HuH-7 (cell line): ENCODE measurements at regions not wholly inside any gene's neighbourhood (a gene's known extent, or its start where the extent isn't known, plus 50 kb on each side); places are given as distances from the start of the nearest gene placed in this dataset.
"Not testable (repeated sequence)": the region's sequence is repeated elsewhere in the genome, so short reads cannot be mapped to it uniquely, and the experiment has no call there.

ENCODE experiments used
- DNase-seq: peaks from one replicate; pipeline ENCODE4 v3.0.0; 2011; ENCODE audit warnings: low spot score

DNA sequence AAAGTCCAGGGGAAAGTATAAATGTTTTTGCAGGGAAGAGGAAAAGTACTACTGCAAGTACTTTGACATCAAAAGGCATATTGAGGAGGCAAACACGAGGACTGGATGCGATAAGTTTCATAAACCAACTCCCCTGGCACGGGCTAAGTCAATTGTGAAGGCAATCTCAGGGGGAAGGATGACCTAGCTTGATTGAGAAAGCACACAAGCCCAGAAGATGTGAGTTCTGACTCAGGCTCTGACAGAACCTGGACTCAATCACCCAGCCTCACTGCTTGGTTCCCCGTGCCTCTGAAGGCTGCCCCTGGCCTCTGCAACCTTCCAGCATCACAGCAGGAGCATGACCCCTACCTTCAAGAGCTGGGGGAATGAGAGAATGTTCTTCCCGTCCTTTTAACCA lies 93.2 kb upstream of the ZNF438 start:
- DNase-seq = no peak

DNA sequence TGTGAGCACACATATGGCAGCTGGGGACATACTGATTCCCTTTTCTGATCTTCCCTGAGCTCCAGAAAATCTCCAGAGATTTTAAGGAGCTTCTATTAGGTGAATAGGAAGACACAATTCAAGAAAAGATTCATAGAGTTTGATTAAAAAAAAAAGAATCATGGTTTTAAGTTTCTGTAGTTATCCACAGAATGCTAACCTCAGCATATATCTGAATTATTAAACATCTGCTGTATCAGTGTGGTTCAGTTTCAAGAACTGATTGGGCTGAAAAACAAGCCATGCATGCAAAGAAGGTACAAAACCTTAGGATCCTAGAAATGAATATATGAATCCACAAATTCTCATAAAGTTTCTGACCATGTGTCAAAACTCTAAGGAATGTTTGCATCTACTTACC lies 94.1 kb upstream of the ZNF438 start:
- DNase-seq = no peak

DNA sequence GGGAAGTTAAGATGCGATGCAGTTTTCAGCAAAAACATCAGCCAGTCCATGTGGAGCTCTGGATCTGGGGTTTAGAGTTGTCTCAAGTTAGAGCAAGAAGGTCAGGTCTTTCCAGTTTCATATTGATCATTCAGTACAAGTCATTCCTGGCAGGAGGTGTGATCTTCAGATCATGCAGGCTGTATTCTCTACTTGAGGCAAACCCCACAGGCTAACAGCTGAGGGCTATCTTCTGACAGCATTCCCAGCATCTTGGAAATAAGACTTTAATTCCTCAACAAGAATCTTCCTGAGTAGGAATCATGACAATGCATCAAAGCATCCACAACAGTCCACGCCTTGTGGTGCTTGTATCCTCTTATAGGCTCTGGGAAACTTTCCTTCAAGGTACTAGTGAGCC lies 94.9 kb upstream of the ZNF438 start:
- no peak for DNase-seq

DNA sequence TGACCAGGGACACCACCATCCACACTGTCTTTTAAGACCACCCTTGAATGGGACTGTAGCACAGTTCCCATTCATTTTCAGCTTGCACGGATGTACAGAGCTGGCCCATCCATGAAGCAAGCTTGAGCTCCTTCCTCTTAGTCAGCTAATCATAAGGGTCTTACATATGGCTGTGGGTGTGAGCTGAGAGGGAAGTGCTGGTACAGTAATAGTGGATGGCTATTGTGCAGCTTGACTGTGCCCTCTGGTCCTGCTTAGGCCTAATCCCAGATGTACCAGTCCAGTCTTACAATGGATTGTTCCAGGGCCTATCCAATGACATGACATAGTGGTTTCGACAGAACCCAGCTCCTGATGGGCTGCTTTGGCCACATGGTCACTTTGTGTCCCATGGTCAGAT lies 96.9 kb upstream of the ZNF438 start:
- DNase-seq = no peak

DNA sequence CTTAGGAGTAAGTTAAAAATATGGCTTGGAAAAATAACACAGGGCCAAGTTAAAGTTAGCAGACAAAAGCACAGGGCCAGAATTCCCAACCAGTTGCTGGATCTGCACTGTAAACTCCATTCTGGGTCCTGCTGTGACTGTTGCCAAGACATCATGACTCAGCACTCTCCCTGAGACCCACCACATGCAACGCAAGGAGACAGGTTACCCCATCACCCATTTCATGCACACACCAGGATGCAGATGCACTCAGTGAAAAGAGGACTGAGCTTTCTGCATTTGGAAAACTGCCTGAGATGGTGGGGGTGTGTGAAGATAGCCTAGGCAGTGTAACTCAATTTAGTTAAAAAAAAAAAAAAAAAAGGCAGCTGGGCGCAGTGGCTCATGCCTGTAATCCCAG lies 97.6 kb upstream of the ZNF438 start:
- no peak for DNase-seq

DNA sequence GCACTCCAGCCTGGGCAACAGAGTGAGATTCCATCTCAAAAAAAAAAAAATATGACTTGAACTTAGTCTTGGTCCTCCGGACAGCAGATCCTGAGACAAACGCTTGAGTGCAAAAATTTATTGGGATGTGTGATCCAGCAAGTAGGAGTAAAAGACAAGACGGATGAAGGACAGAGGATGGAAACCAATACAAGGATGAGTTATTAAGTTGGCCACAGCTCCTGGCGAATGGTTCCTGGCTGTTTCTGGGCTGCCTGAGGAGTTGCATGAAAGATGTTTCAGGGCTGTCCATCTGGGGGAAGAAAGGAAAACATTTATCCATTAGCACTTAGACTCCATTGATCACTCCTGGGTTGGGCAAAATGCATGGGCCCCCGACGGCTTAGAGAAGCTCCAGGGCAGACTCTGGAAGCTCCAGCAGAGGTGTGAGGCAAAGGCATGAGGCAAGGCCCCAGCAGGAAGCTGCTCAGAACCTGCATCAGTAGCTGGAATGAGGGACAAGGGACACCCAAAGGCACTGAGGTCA lies 98.3 kb upstream of the ZNF438 start:
- no peak for DNase-seq

DNA sequence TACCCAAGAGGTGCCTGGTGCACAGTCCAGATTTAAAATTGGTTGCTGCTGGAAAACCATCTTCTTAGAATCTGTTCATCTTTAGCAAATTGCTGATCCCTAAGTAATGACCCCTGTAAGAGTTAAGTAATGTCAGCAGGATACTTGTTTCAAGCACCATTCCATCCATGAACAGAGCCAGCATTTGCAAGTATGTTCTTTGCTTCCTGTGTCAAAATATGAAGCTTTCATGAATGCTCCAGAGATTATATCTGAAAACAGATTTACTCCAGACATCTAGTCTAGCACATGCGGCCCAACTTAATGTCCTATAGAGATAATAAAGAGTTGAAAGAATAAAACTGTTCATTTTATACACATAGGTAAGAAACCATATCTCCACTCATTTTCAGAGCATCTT lies 98.7 kb upstream of the ZNF438 start:
- DNase-seq = no peak

DNA sequence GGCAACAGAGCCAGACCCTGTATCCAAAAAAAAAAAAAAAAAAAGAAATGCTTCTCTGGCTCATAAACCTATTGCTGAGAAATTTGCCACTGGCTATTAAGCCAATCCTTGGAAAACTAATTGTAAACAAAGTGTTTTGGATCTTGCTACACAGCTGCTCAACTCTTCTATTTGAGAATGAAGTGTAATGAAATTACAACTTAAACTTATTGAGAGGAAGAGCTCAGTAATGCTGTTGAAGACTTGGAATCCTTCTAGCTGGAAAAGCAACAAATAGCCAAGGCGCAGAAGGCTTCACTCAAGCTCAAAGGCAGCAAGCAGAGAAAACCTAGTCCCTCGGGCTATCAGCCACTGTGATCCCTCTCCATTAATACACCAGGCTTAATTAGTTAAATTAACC lies 99.6 kb upstream of the ZNF438 start:
- DNase-seq = no peak

DNA sequence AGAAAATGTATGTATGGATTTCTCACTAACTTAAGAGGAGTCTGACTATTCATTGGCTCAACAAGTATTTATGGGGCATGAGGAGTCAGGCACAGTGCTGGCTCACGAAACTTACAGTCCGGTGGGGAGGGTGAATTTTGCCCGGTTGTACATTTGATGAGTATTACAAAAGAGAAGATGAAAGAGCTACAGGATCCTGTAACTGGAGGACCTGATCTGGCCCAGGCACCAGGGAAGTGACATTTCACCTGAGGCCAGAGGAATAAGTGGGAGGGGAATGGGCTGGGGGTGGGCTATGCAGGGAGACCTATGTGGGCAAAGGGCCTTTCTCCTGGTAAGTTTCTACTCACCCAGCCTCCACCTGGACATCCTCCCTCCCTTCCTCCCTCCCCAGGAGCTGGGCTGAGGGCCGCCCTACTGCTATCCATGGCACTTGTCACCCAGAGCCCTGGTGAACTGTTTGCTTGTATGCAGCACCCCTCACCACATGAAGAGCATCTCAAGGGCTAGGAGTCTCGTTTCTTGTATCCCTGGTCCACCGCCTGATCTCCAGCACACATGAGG lies 101.1 kb upstream of the ZNF438 start:
- DNase-seq = no peak

DNA sequence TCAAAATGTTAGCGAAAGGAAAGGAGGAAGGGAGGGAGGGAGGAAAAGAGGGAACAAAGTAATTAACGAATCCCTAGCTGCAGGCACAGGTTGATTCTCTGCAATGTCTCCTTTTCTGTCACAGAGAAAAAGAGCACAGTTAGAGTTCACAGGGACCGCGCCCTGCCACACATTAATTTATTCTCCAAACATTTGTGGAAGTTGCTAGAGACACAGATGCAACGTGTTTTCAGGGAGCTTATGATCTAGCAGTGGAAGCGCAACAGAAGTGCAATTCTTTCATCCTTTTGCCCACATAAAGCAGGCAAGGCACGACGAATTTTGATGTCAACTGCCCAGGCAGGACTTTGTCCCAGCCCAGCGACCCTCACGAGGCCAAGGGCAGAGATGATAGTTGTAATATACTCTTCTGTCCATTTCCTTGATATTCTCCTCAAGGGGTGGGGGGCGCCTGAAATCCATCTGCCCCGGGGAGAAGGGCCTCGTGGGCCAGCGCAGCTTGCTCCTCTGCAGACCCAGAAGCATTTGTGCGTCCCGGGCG lies 101.7 kb upstream of the ZNF438 start:
- DNase-seq = no peak

DNA sequence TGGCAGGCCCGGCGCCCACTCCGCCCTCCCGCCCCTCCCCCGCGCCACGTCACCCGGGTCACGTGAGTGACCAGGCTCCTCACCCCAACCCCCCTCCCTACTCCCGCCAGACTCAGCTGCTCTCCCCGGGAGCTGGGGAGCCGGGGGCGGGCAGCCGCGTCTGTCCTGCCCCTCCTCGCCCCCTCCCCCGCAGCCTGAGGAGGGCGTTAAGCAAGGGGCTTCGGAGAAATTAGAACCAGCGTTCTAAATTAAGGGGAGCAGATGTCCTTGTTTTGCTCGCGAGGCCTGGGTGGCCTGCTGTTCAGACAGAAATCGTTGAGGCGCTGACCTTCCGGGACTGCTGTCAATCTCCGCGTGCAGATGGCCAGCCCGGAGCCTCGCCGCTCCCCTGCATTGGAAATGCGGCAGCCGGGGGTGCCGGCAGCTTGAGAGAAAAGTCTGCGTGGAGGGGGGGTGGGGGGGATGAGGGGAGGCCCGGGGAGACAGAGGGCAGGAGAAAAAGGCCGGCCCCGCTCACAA lies 102.2 kb upstream of the ZNF438 start:
- peak; percentile 30 for DNase-seq

DNA sequence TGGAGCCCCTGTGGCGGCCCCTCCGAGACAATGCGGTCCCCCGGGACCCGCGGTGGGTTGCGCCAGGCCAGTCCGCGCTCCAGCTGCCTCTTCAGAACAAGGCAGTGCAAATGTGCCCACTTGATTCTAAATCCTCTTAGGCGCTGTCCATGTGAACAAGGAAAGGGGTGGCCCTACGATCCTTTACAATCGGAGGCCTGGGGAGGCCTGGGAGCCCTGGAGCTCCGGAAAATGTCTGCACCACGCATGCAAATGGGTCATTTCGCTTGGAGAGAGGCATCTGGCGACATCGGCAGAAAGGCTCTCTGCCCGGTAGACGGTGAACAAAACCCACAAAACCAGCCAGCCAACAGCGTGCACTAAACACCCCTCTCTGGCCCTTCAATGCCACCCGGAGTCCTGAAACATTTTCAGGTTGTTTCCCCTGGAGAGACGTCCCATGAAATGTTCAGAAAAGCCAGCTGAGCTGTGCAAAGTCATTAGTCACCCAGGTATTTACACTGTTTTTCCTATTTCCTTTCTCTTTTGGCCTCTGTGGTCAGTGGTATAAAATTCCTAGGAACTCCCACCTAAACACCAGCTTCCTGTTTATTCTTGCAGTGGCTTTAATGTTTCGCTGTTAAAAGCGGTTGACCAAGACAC lies 102.8 kb upstream of the ZNF438 start:
- DNase-seq = no peak

DNA sequence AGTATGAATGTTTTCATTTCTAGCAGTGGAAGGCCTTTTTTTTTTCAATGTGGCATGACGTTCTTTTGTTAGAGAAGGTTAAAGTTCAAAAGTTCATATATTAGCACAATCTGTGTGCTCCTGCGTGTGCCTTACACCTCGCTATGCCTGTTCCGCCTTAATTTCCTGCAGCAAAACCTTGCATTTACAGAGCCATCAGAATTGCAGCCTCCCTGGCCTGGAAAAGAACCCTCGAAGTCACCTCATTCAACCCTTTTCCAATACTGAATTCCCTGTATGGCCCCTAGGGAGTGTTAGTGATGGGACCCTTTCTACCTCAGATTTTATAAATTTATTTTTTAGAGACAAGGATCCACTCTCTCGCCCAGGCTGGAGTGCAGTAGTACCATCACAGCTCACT lies 103.5 kb upstream of the ZNF438 start:
- no peak for DNase-seq

DNA sequence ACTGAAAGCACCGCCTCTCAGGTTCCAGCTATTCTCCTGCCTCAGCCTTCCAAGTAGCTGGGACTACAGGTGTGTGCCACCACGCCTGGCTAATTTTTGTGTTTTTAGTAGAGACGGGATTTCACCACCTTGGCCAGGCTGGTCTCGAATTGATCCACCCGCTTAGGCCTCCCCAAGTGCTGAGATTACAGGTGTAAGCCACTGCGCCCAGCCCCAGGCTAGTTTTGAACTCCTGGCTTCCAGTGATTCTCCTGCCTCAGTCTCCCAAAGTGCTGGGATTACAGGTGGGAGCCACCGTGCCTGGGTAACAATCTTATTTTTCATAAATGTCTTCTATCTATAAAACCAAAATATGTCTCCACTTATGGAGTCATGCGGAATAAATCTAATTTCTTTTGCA lies 104.1 kb upstream of the ZNF438 start:
- not testable (repeated sequence) for DNase-seq

DNA sequence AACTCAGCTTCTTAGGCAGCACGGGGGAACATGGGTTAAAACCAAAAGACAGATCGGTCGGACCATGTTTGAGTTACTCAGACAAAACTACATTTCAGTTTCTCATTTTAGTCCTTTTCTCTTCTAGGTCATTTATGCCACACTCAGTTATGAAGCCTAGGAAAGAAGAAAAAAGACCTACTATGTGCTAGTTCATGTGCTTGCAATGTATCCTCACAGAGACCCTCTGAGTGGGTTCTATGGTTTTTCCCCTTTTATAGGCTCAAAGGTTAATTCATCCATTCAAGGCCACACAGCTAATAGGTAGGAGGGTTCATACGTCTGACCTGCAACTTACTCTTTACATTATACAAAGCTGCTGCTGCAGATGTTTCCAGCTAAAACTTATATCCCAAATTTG lies 104.7 kb upstream of the ZNF438 start:
- no peak for DNase-seq

DNA sequence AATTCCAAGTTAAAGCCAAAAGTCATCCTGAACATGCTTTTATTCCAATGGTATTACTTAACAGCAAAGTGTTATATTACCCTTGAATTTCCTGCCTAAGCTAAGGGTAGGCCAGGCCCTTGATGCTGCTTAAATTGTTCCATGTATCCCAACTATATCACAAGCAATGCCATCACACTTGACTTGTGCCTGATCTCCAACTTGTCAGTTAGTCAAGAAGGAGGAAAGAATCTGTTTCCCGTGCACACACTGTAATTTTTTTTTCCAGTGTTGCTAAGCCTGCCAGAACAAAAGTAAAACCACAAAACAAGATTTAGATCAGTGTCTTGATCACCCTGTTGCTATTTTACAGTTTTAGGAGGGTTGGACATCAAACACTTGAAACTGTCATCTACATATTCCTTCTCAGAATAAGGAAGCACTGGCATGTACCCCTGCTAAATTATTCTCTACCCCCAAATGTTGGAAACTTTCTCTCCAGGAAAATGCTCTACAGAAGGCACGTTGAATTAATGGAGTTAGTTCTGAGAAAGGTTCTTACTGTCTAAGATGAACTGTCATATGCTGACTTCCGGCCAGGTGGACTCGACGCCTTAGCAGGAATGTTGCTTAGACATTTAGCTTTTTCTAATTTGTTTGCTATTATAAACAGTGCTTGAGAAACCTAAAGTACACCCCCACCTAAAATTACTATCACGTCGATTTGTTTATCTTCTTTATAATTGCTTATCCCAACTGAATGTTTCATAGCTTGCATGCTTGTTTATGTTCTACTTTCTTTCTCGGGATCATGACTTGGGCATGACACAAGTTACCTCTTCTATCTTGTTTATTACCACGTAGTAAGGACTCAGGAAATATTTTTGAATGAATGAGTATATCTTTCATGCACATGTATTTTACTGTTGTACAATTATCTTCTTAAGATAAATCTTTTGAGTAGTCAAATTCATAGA lies 105.5 kb upstream of the ZNF438 start:
- DNase-seq = no peak

DNA sequence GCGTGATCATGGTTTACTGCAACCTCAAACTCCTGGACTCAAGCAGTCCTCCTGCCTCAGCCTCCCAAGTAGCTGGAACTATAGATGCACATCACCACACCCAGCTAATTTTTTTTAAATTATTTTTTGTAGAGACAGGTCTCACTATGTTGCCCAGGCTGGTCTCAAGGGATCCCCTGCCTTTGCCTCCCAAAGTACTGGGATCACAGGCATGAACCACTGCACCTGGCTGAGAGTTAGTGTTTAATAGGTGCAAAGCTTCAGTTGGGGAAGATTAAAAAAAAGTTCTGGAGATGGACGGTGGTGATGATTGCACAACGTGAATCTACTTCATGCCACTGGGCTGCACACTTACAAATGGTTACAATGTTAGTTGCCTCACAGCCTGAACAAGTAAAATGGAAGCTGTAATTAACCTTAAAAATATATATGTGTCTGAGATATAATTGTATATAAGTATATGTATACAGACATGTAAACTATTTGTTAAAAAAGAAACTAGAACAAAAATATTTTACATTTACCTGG lies 106.4 kb upstream of the ZNF438 start:
- no peak for DNase-seq

DNA sequence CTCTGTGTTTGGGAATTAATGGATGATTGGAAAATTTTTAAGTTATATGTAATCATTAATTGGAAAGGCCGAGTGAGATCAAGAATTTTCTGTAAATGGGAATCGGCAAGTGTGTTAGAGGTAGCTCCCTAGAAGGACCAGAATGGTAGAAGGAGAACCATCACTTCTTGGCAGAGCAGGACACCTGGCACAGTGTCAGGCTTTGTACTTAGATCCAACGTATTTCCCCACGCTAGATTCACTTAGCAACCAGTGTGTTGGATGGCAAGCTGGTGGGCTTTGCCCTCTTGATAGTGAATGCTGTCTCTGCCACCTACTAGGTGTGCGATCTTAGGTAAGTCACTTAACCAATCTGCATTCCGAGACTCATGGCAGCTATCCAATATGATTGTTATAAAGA lies 107.8 kb upstream of the ZNF438 start:
- DNase-seq = no peak

DNA sequence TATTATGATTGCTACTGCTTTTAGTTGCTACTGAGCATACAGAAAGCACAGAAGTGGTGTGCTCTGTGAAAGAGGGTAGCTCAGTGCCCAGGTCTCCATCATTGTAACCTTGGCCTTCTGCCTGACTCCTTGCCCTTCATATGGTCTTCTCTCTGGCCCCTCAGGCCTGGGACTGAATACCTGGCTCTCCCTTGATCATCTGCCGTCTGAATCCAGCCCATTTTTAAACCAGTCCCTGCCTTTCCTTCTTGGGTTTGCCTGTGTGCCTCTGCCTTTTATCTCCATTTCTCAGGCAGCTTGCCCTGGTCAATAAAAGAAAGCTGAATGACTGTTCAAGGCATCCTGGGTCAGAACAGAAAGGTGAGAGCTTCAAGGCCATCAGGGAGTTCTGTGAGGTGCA lies 109.1 kb upstream of the ZNF438 start:
- DNase-seq = no peak

DNA sequence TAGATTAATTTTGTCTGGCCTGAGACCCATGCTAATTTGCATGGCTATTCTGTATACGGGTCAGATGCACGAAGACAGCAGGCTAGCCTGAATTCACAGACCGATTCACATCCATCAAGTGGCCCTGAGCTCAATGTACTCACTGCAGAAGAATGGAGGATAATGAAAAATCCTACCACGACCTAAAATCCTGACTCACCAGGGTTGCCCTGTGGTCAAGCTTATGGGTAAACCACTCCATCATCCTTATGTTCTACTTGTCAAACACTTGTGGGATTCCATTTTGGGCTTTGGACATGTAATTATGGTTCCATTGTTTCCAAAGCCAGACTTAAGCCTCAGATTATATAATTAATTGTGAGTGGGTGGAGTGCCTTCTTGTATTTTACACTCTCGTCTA lies 110.4 kb upstream of the ZNF438 start:
- no peak for DNase-seq

DNA sequence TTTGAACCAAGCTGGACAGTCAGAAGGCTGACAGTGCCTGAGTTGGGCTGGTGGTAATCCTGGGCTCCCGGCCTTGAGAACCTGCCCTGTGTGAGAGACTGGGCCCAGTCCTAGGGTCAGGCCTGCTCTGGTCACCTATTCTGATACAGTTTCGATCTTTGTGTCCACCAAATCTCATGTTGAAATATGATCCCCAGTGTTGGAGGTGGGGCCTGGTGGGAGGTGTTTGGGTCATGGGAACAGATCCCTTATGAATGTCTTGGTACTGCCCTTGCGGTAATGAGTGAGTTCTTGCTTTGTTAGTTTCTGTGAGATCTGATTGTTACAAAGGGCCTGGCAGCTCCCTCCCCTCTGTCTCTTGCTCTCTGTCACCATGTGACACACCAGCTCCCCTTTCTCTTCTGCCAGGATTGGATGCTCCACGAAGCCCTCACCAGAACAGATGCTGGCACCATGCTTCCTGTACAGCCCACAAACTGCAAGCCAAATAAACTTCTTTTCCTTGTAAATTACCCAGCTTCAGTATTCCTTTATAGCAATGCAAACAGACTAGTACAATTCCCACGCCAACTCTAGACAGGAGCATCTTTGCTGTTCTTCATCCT lies 111.8 kb upstream of the ZNF438 start:
- no peak for DNase-seq

DNA sequence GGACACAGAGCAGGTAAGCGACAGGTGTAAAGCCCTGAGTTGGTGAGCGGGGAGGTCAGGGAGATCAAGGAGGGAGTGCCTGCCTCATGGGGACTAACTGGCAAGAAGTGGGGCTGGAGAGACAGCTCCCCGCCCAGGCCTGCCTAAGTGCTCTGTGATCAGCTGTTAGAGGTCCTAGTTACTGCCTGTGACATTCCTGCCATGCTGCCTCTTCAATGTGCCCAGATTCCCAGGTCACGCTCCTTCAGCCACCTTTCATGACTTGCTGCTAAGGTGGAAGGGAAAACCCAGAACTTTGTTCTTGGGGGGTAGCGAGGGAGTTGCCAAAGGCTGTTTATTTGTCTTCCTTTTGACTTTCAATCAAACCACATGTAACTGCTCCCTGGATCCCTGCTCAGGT lies 114.3 kb upstream of the ZNF438 start:
- no peak for DNase-seq
